ENCODE measurements at regions not wholly inside any gene's neighbourhood (a gene's known extent, or its start where the extent isn't known, plus 50 kb on each side); places are given as distances from the start of the nearest gene placed in this dataset.

GRCh38 chr17:13986855-13987254 lies 82.4 kb upstream of the COX10 start:
- TF ChIP-seq CTCF (IDR thresholded peaks at IDR 0.05 in 8 of 11, conservative IDR thresholded peaks at IDR 0.05 in 3 of 11) (no peak), POLR2A (IDR thresholded peaks at IDR 0.05) (no peak)
